ENCODE measurements at regions not wholly inside any gene's neighbourhood (a gene's known extent, or its start where the extent isn't known, plus 50 kb on each side); places are given as distances from the start of the nearest gene placed in this dataset.
A peak's percentile ranks its signal among the peaks of the same experiment; 100 is the strongest.

GRCh38 chr12:19946550-19946949, 421.8 kb upstream of the PDE3A start:
- peak in 1 of 2 donors; percentile 61 for DNase-seq
- intact Hi-C loops (cut with DNase I; ENCODE audit: low total_unique reads): no loop called here
- Histone ChIP-seq H3K4me3 (peak overlapping the region in 1 of 2 donors; percentile 23), H3K27ac (peak overlapping the region; percentile 71 to 73), H3K9me3 (no peaks in the 10 kb centered on the region), H3K27me3 (no peaks in the 10 kb centered on the region), H3K4me1 (peaks cover 0 to 24% (median 6%) of the 10 kb centered on the region in 4 donors), H3K36me3 (no peaks in the 10 kb centered on the region)
- no peak for TF ChIP-seq CTCF (IDR thresholded peaks at IDR 0.05)

- intact Hi-C loops (cut with DNase I; ENCODE audit: low total_unique reads): no loop called here
- H3K4me3 ChIP-seq: no peak overlapping the region
- TF ChIP-seq CTCF (IDR thresholded peaks at IDR 0.05): no peak
- no peaks in the 10 kb centered on the region for H3K27me3 ChIP-seq
- H3K27ac ChIP-seq: peak overlapping the region; percentile 71 to 73
- no peaks in the 10 kb centered on the region for H3K36me3 ChIP-seq
- no peaks in the 10 kb centered on the region for H3K9me3 ChIP-seq
- no peak for DNase-seq
- peaks cover 0 to 24% (median 6%) of the 10 kb centered on the region in 4 donors for H3K4me1 ChIP-seq
Observed at GRCh38 chr12:19947344-19947743, 421.0 kb upstream of the PDE3A start.

- Histone ChIP-seq H3K27ac (no peak overlapping the region), H3K4me3 (no peak overlapping the region), H3K9me3 (no peaks in the 10 kb centered on the region), H3K36me3 (no peaks in the 10 kb centered on the region), H3K27me3 (no peaks in the 10 kb centered on the region), H3K4me1 (peaks cover 0 to 16% (median 0%) of the 10 kb centered on the region in 4 donors)
- intact Hi-C loops (cut with DNase I; ENCODE audit: low total_unique reads): no loop called here
- DNase-seq: no peak
- no peak for TF ChIP-seq CTCF (IDR thresholded peaks at IDR 0.05)
Observed at GRCh38 chr12:19951664-19952063, 416.7 kb upstream of the PDE3A start.

- DNase-seq: no peak
- H3K27me3 ChIP-seq: no peaks in the 10 kb centered on the region
- intact Hi-C loops (cut with DNase I; ENCODE audit: low total_unique reads): no loop called here
- H3K27ac ChIP-seq: no peak overlapping the region
- no peaks in the 10 kb centered on the region for H3K36me3 ChIP-seq
- H3K4me1 ChIP-seq: peaks cover 0 to 9% (median 0%) of the 10 kb centered on the region in 4 donors
- TF ChIP-seq CTCF (IDR thresholded peaks at IDR 0.05): no peak
- no peaks in the 10 kb centered on the region for H3K9me3 ChIP-seq
- H3K4me3 ChIP-seq: no peak overlapping the region
Observed at GRCh38 chr12:19953734-19954133, 414.6 kb upstream of the PDE3A start.

GRCh38 chr12:19954163-19954562, 414.2 kb upstream of the PDE3A start:
- no peak overlapping the region for H3K4me3 ChIP-seq
- peaks cover 0 to 9% (median 0%) of the 10 kb centered on the region in 4 donors for H3K4me1 ChIP-seq
- no peaks in the 10 kb centered on the region for H3K27me3 ChIP-seq
- DNase-seq: no peak
- no peaks in the 10 kb centered on the region for H3K36me3 ChIP-seq
- H3K9me3 ChIP-seq: no peaks in the 10 kb centered on the region
- no peak overlapping the region for H3K27ac ChIP-seq
- intact Hi-C loops (cut with DNase I; ENCODE audit: low total_unique reads): no loop called here
- TF ChIP-seq CTCF (IDR thresholded peaks at IDR 0.05): no peak
